GM19455 (cell line): ENCODE measurements at regions not wholly inside any gene's neighbourhood (a gene's known extent, or its start where the extent isn't known, plus 50 kb on each side); places are given as distances from the start of the nearest gene placed in this dataset.
"Not testable (repeated sequence)": the region's sequence is repeated elsewhere in the genome, so short reads cannot be mapped to it uniquely, and the experiment has no call there.

Experiments used
- ATAC-seq: cut with Tn5 transposase; IDR thresholded peaks from one replicate; pipeline ENCODE4 v1.9.1; 2021; ENCODE audit not compliant: unreplicated experiment

DNA sequence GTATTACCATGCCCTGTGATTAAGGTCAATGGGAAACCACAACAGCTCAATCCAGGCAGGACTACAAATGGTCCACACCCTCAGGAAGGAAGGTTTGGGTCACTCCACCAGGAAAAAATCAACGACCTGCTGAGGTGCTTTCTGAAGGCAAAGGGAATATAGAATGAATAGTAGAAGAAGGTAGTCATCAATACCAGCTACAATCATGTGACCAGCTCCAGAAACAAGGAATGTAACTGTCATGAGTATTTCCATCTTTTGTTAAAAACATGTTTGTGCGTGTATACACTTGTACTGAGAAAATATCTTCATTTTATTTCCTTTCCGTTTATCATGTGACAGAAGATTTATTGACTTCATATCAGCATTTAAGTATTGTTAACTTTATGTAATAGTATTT is 2028.6 kb upstream of the PCDH20 start:
- not testable (repeated sequence) for ATAC-seq

DNA sequence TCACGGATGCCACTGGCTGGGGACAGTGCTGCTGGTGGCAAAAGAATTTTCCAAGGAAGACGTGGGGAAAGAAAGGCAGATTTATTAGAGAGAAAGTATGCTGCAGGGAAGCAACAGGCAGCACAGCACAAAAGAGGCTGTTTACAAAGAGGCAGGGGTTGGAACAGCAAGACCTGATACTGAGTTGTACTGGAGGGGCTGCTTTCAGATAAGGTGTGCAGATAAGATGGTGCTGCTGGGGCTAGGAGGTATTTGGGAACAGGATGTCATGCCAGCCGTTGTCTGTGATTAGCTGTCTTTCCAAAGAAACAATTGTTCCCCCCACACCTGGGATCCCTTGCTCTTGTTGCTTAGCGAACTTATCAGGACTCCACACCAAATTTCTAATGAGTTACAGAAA is 2023.3 kb upstream of the PCDH20 start:
- no peak for ATAC-seq

DNA sequence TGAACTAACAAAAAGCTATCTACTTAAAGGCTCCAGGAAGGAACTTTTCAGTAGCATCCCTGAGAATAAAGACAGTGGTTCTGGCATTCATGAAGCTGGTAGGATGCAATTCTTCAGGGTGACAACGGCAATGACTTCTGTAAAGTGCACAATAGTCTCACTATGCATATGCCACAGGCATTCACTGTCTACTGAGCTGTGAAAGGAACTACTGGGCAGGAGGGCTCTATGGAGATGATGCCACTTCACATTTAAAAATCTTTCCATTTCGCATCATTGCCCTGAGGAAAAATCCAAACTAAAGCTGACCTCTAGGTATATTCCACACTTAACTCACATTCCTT is 2020.6 kb upstream of the PCDH20 start:
- ATAC-seq = no peak

DNA sequence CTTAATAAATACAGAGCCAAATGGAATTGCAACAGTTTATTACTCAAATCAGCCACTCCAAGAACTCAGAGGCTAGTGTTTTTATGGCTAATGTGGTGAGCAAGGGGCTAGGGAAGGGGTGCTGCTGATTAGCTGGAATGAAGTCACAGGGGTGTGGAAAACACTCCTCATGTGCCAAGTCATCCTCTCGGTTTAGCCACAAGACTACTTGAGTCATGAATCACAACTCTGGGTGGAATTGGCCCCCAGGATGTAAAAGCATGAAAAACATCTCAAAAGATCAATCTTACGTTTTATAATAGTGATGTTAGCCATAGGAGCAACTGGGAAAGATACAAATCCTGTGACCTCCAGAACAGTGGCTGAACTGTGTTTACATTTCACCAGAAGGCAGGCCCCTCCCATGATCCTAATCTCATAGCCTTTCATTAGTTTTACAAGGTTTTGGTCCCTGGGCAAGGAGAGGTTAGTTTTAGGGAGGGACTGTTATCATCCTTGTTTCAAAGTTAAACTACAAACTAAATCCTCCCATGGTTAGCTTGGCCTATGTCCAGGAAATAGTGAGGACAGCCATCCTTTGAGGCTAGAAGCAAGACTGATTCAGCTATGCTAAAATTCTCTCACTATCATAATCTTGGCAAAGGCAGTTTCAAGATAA is 2020.1 kb upstream of the PCDH20 start:
- no peak for ATAC-seq

DNA sequence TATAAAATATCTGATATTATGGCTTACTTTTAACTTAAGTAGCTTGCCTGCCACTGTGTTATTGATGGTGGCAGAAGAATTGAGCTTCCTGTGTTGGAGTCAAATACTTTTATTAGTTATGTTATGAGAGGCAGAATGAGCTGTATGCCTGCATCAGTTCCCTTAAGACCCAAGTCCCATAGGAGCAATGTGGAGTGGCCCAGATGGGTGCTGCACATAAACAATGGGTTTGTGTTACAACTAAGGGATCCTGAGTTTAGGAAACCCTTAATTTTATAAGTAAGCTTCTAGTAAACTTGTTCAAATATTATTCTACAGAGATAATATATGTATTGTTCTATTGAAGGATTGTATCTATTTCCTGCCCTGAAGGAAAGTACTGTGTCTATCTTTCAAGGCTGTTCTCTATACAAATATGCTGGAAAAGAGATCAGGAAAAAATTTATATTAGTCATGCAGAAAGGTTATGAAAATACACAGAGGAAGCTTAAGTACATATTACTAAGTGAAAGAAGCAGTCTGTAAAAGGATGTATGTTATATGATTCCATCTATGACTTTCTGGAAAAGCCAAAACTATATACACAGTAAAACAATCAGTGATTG is 2018.0 kb upstream of the PCDH20 start:
- no peak for ATAC-seq

DNA sequence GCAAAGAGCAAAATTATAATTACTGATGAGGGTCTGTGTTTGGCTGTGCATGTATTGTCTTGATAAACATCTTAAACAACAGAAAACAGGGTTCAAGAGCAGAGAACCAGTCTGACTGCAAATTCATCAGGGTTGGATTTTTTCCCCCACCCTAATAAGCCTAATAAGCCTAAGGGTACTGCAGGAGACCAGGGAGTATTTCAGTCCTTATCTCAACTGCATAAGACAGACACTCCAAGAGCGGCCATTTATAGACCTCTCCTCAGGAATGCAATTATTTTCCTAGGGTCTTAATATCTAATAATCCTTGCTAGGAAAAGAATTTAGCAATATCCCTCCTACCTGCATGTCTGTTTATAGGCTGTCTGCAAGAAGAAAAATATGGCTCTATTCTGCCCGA is 2011.5 kb upstream of the PCDH20 start:
- no peak for ATAC-seq

DNA sequence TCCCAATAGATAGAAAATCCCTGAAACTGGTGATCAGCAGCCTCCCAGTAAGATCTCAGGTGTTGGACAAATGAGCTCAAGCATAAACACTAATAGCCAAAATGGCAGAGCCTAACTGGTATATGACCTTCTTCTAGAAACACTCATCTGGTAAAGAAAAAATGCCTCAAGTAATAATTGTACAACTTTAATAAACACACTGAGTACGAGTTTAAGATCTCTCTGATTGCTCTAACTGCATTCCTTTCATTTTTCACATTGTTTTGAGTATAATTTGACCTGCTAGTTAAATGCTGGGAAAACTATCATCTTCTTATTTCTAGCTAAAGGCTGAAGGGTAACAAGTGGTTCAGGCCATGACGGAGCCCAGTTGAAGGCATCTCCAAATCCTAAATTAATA is 2009.5 kb upstream of the PCDH20 start:
- no peak for ATAC-seq

DNA sequence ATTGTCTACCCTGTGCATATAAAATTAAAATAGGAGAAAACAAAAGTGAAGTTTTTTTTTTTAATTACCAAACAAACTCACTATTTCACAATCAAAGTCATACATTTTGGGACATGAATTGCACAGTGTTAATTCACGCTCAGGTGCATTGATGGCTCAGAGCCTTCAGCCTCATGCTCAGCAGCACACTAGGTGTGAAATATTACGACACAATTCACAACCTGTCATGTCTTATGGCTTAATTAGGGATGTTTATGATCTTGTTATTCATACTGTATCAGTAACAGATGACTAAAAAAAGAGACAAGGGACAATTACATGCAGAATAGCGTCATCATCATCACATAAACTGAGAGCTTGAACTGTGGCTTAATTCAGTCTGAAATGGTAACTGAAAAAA is 2005.5 kb upstream of the PCDH20 start:
- ATAC-seq = no peak

DNA sequence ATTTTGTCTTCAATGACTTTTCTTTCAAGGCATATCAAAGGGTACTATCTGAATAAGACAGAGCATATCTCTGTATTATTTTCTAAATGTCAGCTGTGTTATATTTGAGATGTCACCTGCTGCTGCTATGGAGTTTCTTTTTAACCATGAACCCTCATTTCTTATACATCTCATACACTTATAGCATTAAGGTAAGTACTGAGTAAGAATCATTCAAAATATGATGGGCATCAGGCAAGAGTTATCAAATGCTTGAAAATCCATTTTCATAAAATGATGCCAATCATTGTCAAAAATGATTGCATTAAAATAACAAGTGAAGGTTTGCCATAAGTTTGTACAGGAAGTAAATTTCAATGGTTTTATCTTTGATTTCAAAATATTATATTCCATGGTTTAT is 2005.0 kb upstream of the PCDH20 start:
- no peak for ATAC-seq

DNA sequence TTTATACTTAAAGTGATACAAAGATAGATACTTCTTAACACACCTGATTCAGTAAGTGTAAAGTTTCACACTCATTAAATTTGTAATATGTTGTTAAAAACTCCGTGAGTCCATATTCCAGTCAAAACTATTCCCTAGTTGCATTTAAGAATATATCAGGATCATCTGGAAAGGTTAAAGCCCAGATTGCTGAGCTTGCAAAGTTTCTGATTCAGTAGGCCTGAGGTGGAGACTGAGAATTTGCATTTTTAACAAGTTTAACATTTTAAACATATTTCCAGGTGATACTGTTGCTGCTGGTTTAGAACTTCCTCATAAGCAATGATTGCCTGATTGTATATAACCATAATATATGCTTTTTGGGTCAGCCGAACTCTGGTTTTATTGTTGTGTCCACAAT is 1998.6 kb upstream of the PCDH20 start:
- no peak for ATAC-seq

DNA sequence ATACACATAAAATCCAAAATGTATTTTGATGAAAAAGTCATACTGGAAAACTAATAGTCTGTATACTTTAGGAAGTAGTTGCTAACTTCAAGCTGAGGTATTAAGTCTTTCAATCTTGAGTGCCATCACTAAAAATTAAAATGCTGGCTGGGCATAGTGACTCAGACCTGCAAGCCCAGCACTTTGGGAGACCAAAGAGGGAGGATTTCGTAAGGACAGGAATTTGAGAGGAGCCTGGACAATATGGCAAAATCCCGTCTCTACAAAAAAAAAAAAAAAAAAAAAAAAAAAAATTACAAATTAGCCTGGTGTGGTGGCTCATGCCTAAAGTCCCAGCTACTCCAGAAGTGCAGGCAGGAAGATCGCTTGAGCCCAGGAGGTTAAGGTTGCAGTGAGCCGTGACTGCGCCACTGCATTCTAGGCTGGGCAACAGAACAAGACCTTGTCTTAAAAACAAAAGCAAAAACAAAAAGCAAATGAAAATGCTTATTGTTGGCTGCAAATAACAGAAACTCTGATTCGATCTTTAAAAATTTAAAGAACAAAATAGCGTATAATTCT is 1994.2 kb upstream of the PCDH20 start:
- ATAC-seq = no peak

DNA sequence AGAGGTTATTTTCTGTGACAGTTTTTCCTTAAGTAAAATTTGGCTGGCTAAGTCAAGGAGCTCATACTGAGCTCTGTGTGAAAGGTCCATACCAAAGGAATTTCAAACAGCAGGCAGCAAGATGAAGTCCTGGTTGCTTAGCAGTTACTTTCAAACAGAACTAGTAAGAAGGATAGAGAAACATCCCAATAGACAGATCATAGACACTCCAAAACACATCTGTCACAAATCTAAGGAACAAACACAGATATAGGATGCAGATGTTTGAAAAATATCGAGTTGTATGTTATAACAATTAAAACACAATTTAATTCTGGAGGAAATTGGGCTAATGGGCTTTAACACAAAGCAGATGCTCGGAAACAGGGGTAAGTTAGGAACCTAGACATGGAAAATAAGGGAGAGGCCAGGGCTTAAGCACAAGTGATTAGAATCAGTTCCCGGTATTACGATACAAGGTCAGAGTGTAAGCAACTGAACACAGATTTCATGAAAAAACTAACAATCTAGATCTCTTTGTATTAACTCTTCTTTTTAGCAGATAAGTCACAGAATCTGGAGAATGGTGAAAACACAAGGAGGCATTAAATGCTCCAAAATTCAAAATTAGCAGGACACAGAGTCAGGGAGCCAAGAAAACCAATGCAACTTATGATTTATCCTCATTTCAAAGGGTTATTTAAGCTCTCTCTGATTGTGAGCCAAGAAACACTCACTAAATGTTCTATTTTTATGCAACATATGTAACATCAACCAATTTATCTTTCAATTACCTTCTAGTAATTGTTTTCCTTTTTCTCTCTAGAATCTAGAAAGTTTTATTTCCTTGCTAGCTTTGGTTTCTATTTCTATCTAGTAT is 1992.9 kb upstream of the PCDH20 start:
- ATAC-seq = no peak

DNA sequence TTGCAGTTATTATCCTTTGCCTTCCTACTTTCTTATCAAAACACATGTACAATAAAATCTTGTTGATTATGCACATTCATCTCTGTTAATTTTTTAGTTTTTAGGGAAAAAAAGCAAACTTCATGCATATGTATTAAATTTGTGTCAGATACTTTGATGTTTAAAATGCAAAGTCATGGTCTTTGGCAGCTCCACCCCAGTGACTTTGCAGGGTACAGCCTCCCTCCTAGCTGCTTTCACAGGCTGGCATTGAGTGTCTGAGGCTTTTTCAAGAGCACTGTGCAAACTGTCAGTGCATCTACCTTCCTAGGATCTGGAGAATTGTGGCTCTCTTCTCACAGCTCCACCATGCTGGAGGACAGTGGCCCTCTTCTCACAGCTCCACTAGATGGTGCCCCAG is 1988.1 kb upstream of the PCDH20 start:
- no peak for ATAC-seq

DNA sequence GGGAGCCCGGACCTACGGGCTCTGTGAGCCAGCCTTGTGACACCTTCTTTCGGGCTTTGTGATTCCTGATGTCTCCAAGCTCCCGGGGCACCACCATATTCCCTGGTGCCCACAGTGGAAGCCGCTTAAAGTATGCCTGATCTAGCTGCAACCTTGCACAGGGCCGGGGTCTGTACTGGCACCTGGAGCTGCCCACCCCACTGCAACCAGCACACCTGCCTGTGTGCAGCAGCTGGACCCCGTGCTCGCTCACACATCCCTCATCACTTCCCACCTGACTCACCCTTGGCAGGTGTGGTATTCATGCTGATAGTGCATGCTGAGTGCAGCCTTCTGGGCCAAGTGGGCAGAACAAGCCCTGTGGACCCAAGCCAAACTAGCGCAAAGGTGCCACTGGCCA is 1981.1 kb upstream of the PCDH20 start:
- no peak for ATAC-seq

DNA sequence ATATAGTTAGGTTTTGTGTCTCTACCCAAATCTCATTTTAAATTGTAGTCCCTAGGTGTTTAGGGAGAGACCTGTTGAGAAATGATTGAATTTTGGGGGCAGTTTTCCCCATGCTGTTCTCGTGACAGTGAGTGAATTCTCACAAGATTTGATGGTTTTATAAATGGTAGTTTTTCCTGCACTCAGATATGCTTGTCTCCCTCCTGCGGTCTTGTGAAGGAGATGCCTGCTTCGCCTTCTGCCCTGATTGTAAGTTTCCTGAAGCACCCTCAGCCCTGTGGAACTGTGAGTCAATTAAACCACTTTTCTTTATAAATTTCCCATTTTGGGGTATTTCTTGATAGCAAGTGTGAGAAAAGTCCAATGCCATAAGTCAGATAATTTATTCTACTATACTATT is 1977.5 kb upstream of the PCDH20 start:
- no peak for ATAC-seq

DNA sequence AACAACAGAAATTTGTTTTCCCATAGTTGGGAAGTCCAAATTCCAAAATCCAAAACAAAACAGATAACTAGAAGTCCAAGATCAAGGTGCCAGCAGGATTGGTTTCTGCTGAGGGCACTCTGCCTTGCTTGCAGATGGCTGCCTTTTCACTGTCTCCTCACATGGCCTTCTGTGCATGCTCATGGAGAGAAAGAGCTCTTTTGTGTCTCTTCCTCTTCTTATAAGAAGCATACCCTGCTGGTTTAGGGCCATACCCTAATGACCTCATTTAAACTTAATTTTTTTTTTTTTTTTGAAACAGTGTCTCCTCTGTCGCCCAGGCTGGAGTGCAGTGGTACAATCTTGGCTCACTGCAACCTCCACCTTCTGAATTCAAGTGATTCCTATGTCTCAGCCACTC is 1974.1 kb upstream of the PCDH20 start:
- no peak for ATAC-seq

DNA sequence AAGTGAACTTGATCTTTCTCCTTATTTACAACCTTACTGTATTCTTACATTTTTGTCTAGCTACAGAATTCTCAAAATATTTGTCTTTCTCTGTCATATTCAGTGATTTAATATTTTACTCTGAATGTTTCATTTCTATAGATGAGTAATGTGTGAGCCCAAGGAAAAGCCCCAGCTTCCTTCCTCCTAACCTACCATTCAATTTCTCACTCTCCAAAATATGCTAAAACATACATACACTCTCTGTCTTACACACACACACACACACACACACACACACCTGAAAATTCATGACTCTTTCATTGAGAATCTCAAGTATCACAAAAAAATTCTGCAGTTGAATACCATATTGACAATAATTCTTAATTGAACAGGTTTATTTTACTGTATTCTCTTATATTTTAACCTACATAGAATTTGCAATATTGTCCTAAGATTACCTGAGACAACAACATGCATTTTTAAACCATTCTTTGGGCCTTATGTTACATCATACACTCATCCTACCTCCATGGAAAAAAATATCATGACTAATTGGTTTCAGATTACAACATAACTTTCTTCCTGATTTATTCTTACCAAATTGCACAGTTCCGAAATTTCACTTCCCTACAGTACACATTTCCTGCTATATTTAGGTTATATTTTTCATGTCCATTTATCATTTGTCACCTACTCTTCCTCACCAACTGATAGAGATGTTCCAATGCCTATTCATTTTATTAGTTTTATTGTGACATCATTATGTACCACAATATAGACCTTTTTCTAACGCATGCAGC is 1965.6 kb upstream of the PCDH20 start:
- ATAC-seq = no peak

DNA sequence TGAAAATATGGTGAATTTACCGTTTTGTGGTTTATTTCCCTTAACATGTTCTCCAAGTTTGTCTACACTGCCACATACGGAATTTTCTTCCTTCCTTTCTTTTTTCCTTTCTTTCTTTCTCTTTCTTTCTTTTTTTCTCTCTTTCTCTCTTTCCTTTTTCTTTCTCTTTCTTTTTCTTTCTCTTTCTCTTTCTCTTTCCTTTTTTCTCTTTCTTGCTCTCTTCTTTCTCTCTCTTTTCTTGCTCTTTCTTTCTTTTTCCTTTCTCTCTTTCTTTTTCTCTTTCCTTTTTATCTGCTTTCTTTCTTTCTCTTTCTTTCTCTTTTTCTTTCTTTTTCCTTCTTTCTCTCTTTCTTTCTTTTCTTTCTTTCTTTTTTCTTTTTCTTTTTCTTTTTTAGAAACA is 1962.3 kb upstream of the PCDH20 start:
- ATAC-seq = no peak

DNA sequence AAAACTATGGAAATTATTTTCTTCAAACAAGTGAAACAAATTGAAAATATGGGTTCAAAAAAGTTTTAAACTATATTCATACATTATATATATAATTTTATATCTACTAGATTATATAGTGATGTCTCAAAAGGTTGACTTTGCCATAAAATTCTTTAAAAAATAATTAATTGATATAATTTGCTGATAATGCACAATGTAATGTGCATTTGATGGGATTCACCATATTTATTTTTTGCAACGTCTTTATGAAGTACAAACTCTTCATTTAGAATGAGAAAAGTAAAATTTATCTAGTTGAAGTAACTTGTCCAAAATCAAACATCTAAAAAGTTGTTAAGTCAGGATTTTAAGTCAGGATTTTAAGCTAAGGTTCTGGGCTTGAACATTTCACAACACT is 1954.5 kb upstream of the PCDH20 start:
- no peak for ATAC-seq

DNA sequence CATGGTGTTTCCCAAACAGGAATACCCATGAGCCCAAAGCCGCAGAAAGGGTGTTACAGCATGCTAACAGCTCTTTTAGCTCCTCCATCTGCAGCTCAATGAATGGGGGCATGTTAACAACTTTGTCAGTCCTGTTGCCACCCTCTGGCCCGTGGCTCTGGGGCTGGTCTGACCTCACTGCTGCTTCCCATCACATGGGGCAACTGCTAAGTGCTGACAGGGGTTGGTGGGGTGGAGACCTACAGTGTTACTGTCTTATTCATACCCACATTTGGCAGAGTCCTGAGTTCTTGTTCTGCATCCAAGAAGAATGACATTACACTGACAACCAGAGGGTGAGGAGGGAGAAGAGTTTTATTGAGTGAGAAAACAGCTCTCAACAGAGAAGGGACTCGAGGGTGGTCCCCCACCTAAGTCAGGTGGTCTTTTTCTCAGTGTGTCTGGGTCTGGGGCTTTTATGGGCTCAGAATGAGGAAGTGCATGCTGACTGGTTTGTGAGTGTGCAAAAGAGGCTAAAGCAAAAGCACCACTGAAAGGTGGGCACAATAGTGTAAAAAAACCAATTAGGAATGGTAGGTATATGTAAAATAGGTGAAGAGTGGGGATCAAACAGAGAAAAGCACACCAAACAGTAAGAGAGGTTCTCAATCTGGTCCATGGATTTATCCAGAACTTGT is 1952.0 kb upstream of the PCDH20 start:
- no peak for ATAC-seq

DNA sequence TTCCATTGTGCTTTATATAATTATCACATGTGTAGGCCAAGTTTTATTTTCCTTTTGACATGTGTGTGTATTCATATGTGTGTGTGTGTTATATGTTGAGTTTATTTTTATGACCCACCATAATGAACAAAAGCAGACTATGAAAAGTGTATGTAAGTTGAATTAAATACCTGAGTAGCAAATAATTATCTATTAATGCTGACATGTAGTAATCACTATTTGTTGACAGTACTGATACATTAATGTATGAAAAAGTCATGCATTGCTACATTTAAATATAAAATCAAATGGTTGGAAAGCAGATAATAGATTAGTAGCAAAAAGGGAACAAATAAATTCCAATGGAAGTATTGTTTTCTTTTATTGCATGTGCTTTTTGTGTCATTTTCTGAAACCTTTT is 1948.5 kb upstream of the PCDH20 start:
- ATAC-seq = no peak
